HL-60 (cell line): ENCODE measurements at regions not wholly inside any gene's neighbourhood (a gene's known extent, or its start where the extent isn't known, plus 50 kb on each side); places are given as distances from the start of the nearest gene placed in this dataset.
"Not testable (repeated sequence)": the region's sequence is repeated elsewhere in the genome, so short reads cannot be mapped to it uniquely, and the experiment has no call there.

Source experiments
- DNase-seq, 2 experiments: peaks; one replicate each; pipeline ENCODE4 v3.0.0-alpha.2; 2010 to 2020; ENCODE audit warnings: low read depth in 1 of 2, low spot score in 1 of 2
- H3K27ac ChIP-seq: fragments of 250-450 bp; sonication (Bioruptor Pico); replicated peaks from 2 replicates; pipeline ENCODE4 v1.5.1; 2020; ENCODE audit warnings: mild to moderate bottlenecking, moderate library complexity
- H3K27me3 ChIP-seq: fragments of 250-450 bp; sonication (Bioruptor Pico); 2 replicates; pipeline ENCODE4 v1.5.1; 2021; ENCODE audit warnings: mild to moderate bottlenecking, moderate library complexity; ENCODE audit not compliant: insufficient read depth, poor library complexity, severe bottlenecking
- H3K4me3 ChIP-seq: replicated peaks from 2 replicates; pipeline ENCODE4 v1.5.1; 2011; ENCODE audit warnings: mild to moderate bottlenecking, control low read depth, low read length; ENCODE audit not compliant: insufficient read depth
- CTCF ChIP-seq: IDR thresholded peaks from one replicate; pipeline ENCODE4 v1.5.1; 2011; ENCODE audit warnings: low read length, control low read depth, inconsistent platforms; ENCODE audit not compliant: insufficient read depth
- GABPA ChIP-seq: IDR thresholded peaks from 2 replicates; pipeline ENCODE4 v1.6.1; 2012; ENCODE audit warnings: low read depth
- POLR2AphosphoS5 ChIP-seq: IDR thresholded peaks from 2 replicates; pipeline ENCODE4 v1.6.1; 2012; ENCODE audit warnings: low read depth
- REST ChIP-seq: IDR thresholded peaks from 2 replicates; pipeline ENCODE4 v1.6.1; 2012; ENCODE audit warnings: low read depth; ENCODE audit not compliant: insufficient replicate concordance
- SPI1 ChIP-seq: IDR thresholded peaks from 2 replicates; pipeline ENCODE4 v1.6.1; 2012; ENCODE audit warnings: low read depth, mild to moderate bottlenecking, borderline replicate concordance

- DNase-seq = no peak
- no peak for TF ChIP-seq CTCF
- TF ChIP-seq GABPA = no peak
- no peak for TF ChIP-seq SPI1
- TF ChIP-seq REST = no peak
- TF ChIP-seq POLR2AphosphoS5 = no peak
- H3K27me3 ChIP-seq = no peaks in the 10 kb centered on the region
- H3K27ac ChIP-seq = no peak overlapping the region
- H3K4me3 ChIP-seq = no peak overlapping the region
Measured at GRCh38 chr13:21911646-21912298, 240.9 kb downstream of the FGF9 start.

GRCh38 chr13:21913010-21913409 is 242.1 kb downstream of the FGF9 start:
- H3K27ac ChIP-seq = no peak overlapping the region
- TF ChIP-seq CTCF (no peak), POLR2AphosphoS5 (no peak), SPI1 (no peak), GABPA (no peak), REST (no peak)
- no peak overlapping the region for H3K4me3 ChIP-seq
- DNase-seq = no peak
- H3K27me3 ChIP-seq = no peaks in the 10 kb centered on the region

- H3K4me3 ChIP-seq = no peak overlapping the region
- TF ChIP-seq POLR2AphosphoS5 (no peak), SPI1 (no peak), REST (no peak), GABPA (no peak), CTCF (no peak)
- H3K27ac ChIP-seq = no peak overlapping the region
- no peaks in the 10 kb centered on the region for H3K27me3 ChIP-seq
- DNase-seq = no peak
Measured at GRCh38 chr13:21917086-21918015, 246.5 kb downstream of the FGF9 start.

- not testable (repeated sequence) for DNase-seq, H3K4me3 ChIP-seq, H3K27ac ChIP-seq, H3K27me3 ChIP-seq
Measured at GRCh38 chr13:21920802-21921201, 249.9 kb downstream of the FGF9 start.
